ENCODE measurements at regions not wholly inside any gene's neighbourhood (a gene's known extent, or its start where the extent isn't known, plus 50 kb on each side); places are given as distances from the start of the nearest gene placed in this dataset.

DNA sequence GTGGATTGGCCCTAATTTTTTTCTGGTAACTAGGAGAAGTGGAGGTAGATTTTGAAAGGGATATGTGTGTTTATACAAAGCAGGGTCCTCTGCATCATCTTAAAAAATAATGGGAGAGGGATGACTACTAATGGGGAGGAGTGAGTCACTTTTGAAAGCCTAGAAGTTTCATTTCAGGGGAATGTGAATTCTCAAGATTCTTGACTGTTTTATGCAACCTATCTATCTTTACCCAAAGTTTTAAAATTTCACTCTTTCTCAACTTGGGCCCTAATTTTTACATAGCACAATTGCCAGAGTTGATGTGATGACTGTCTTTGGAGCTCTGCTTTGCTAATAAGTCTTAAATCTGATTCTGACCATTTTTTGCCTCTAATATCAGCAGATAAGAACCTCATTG is 445.2 kb downstream of the GRXCR1 start:
- TF ChIP-seq, protein P1, sequence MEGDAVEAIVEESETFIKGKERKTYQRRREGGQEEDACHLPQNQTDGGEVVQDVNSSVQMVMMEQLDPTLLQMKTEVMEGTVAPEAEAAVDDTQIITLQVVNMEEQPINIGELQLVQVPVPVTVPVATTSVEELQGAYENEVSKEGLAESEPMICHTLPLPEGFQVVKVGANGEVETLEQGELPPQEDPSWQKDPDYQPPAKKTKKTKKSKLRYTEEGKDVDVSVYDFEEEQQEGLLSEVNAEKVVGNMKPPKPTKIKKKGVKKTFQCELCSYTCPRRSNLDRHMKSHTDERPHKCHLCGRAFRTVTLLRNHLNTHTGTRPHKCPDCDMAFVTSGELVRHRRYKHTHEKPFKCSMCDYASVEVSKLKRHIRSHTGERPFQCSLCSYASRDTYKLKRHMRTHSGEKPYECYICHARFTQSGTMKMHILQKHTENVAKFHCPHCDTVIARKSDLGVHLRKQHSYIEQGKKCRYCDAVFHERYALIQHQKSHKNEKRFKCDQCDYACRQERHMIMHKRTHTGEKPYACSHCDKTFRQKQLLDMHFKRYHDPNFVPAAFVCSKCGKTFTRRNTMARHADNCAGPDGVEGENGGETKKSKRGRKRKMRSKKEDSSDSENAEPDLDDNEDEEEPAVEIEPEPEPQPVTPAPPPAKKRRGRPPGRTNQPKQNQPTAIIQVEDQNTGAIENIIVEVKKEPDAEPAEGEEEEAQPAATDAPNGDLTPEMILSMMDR (IDR thresholded peaks at IDR 0.05; ENCODE audit: insufficient read depth in 1 of 2, low read depth in 1 of 2, low read length in 1 of 2, severe bottlenecking in 1 of 2, unreplicated experiment in 1 of 2), result no peak
- no peaks in the 10 kb centered on the region for H3K9me3 ChIP-seq
- POLR2A ChIA-PET, result no interaction called here
- CTCF ChIA-PET, result no interaction called here
- no peak overlapping the region for H3K4me3 ChIP-seq (ENCODE audit: low read depth, low read length)
- H3K36me3 ChIP-seq (ENCODE audit: control insufficient read depth, insufficient read depth, low read length), result no peaks in the 10 kb centered on the region
- Mint-ChIP-seq H3K27ac (ENCODE audit: unreplicated experiment) (no peak overlapping the region), H3K4me1 (ENCODE audit: low read depth, unreplicated experiment) (no peaks in the 10 kb centered on the region), H3K27me3 (ENCODE audit: insufficient read depth, unreplicated experiment) (peaks cover 2% of the 10 kb centered on the region), H3K4me3 (ENCODE audit: unreplicated experiment) (no peak overlapping the region), H3K36me3 (ENCODE audit: insufficient read depth, unreplicated experiment) (no peaks in the 10 kb centered on the region), H3K9me3 (ENCODE audit: unreplicated experiment) (no peaks in the 10 kb centered on the region)
- intact Hi-C loops (cut with micrococcal nuclease; ENCODE audit: unreplicated experiment), result no loop called here
- no peaks in the 10 kb centered on the region for H3K4me1 ChIP-seq
- H3K27me3 ChIP-seq (replicated peaks; ENCODE audit: control insufficient read depth, insufficient read depth, low read length), result no peaks in the 10 kb centered on the region
- no peak for DNase-seq
- no TSS peak for BruUV-seq (replicated peaks)

DNA sequence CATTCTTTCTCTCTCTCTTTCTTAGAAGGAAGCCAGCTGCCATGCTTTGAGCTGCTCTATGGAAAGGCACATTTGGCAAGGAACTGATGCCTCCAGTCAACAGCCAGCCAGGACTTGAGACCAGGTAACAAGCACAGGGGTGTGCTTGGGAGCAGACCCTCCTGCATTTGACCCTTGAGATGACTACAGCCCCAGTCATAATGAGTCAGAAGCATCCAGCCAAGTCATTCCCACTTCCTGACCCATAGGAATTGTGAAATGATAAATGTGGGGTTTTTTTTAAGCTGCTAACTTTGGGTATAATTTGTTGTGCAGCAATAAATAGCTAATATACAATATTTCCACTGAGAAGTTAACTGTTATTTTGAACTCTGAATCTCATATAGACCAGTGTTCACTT is 446.9 kb downstream of the GRXCR1 start:
- H3K4me3 ChIP-seq (ENCODE audit: low read depth, low read length), result no peak overlapping the region
- no peaks in the 10 kb centered on the region for H3K27me3 ChIP-seq (replicated peaks; ENCODE audit: control insufficient read depth, insufficient read depth, low read length)
- no peaks in the 10 kb centered on the region for H3K9me3 Mint-ChIP-seq (ENCODE audit: unreplicated experiment)
- no peaks in the 10 kb centered on the region for H3K36me3 Mint-ChIP-seq (ENCODE audit: insufficient read depth, unreplicated experiment)
- no peaks in the 10 kb centered on the region for H3K4me1 ChIP-seq
- ChIA-PET CTCF (no interaction called here), POLR2A (no interaction called here)
- H3K27ac Mint-ChIP-seq (ENCODE audit: unreplicated experiment), result no peak overlapping the region
- H3K27me3 Mint-ChIP-seq (ENCODE audit: insufficient read depth, unreplicated experiment), result peaks cover 5% of the 10 kb centered on the region
- intact Hi-C loops (cut with micrococcal nuclease; ENCODE audit: unreplicated experiment), result no loop called here
- no TSS peak for BruUV-seq (replicated peaks)
- no peaks in the 10 kb centered on the region for H3K36me3 ChIP-seq (ENCODE audit: control insufficient read depth, insufficient read depth, low read length)
- no peaks in the 10 kb centered on the region for H3K4me1 Mint-ChIP-seq (ENCODE audit: low read depth, unreplicated experiment)
- TF ChIP-seq, protein P1 (IDR thresholded peaks at IDR 0.05; ENCODE audit: insufficient read depth in 1 of 2, low read depth in 1 of 2, low read length in 1 of 2, severe bottlenecking in 1 of 2, unreplicated experiment in 1 of 2), result no peak
- no peak for DNase-seq
- H3K4me3 Mint-ChIP-seq (ENCODE audit: unreplicated experiment), result no peak overlapping the region
- H3K9me3 ChIP-seq, result no peaks in the 10 kb centered on the region

DNA sequence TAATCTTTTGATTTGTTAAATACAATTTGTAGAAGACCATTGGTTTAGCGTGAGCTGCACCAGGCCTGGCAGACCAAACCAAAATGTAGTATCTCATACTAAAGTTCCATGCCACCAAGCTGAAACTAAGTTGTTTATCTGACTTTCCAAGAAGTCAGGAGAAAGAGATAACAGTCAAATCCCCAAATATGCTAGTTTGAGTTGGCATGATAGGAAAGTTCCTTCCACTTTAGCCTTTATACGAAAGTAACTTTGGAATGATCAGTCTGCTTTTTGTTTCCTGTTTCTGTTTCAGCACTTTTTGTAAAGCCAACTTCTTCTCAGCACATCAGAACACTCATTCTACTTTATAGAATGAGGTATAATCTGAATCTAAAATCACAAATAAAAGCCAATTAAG is 449.2 kb downstream of the GRXCR1 start:
- Mint-ChIP-seq H3K9me3 (ENCODE audit: unreplicated experiment) (no peaks in the 10 kb centered on the region), H3K36me3 (ENCODE audit: insufficient read depth, unreplicated experiment) (no peaks in the 10 kb centered on the region), H3K4me1 (ENCODE audit: low read depth, unreplicated experiment) (no peaks in the 10 kb centered on the region), H3K27me3 (ENCODE audit: insufficient read depth, unreplicated experiment) (peaks cover 8% of the 10 kb centered on the region), H3K4me3 (ENCODE audit: unreplicated experiment) (no peak overlapping the region), H3K27ac (ENCODE audit: unreplicated experiment) (no peak overlapping the region)
- TF ChIP-seq, protein P1 (IDR thresholded peaks at IDR 0.05; ENCODE audit: insufficient read depth in 1 of 2, low read depth in 1 of 2, low read length in 1 of 2, severe bottlenecking in 1 of 2, unreplicated experiment in 1 of 2), result no peak
- ChIA-PET CTCF (no interaction called here), POLR2A (no interaction called here)
- Histone ChIP-seq H3K9me3 (no peaks in the 10 kb centered on the region), H3K36me3 (ENCODE audit: control insufficient read depth, insufficient read depth, low read length) (no peaks in the 10 kb centered on the region), H3K4me1 (no peaks in the 10 kb centered on the region), H3K27me3 (replicated peaks; ENCODE audit: control insufficient read depth, insufficient read depth, low read length) (no peaks in the 10 kb centered on the region), H3K4me3 (ENCODE audit: low read depth, low read length) (no peak overlapping the region)
- no TSS peak for BruUV-seq (replicated peaks)
- no peak for DNase-seq
- intact Hi-C loops (cut with micrococcal nuclease; ENCODE audit: unreplicated experiment), result no loop called here

Data from Caco-2 (cell line).